G401 (cell line): ENCODE measurements at regions not wholly inside any gene's neighbourhood (a gene's known extent, or its start where the extent isn't known, plus 50 kb on each side); places are given as distances from the start of the nearest gene placed in this dataset.
"Not testable (repeated sequence)": the region's sequence is repeated elsewhere in the genome, so short reads cannot be mapped to it uniquely, and the experiment has no call there.

Experiments
- DNase-seq: peaks from one replicate; pipeline ENCODE4 v3.0.0-alpha.2; 2015; ENCODE audit warnings: low spot score
- in situ Hi-C: cut with HindIII; loops from 2 replicates; pipeline ENCODE4 v1.10.0; 2016; ENCODE audit warnings: low sequenced_read_pairs, mixed read lengths

GRCh38 chr2:48170281-48170680 lies 144.2 kb upstream of the FOXN2 start:
- DNase-seq = no peak
- in situ Hi-C loops = no loop called here

- DNase-seq = no peak
- in situ Hi-C loops = no loop called here
These were observed 141.3 kb upstream of the FOXN2 start for GRCh38 chr2:48173141-48173540.

GRCh38 chr2:48174503-48174902 lies 140.0 kb upstream of the FOXN2 start:
- in situ Hi-C loops = no loop called here
- DNase-seq = no peak

GRCh38 chr2:48175254-48175653 lies 139.2 kb upstream of the FOXN2 start:
- in situ Hi-C loops = no loop called here

DNA sequence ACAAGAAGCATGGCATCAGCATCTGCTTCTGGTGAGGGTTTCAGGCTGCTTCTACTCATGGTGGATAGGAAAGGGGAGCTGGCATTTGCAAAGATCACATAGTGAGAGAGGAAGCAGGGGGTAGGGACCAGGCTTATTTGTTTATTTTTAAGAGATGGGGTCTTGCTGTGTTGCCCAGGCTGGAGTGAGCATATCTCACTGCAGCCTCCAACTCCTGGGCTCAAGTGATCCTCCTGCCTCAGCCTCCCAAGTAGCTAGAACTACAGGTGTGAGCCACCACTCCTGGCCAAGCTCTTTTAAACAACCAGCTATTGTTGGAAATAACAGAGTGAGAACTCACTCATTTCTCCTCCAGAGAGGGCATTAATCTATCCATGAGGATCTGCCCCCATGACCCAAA lies 138.8 kb upstream of the FOXN2 start:
- in situ Hi-C loops = no loop called here
- DNase-seq = no peak

More at GRCh38 chr2:48175254-48175653, 139.2 kb upstream of the FOXN2 start:
- DNase-seq = no peak

DNA sequence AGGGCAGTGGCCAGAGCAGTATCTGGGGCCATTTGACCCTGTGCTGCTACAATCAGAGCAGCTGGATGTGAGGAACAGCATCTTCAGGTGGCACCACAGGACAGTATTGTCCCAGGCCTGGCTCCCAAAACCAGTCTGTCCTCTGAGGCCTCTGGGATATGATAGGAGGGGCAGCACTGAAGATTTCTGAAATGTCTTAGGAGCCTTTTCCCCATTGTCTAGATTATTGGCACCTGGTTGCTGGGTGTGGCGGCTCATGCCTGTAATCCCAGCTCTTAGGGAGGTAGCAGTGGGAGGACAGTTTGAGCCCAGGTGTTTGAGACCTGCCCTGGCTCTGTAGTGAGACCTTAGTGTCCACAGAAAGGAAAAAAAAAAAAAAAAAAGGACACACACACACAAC lies 137.6 kb upstream of the FOXN2 start:
- DNase-seq = no peak
- in situ Hi-C loops = no loop called here

GRCh38 chr2:48178611-48179010 lies 135.9 kb upstream of the FOXN2 start:
- no peak for DNase-seq
- in situ Hi-C loops = no loop called here

DNA sequence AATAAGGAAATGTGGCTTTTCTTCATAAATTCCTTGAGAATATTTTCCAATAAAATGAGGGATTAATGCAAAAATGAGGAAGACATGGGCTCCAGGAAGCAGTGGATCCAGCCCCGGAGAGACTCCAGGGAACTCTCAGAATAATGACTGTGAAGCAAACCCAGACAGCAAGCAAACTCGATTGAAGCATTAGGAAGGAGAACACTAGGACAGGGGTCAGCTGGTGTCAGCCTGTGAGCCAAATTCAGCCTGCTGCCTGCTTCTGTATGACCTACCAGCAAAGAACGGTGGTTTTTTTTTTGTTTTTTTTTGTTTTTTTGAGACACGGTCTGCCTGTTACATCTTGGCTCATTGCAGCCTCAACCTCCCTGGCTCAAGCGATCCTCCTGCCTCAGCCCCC lies 133.9 kb upstream of the FOXN2 start:
- DNase-seq = no peak
- in situ Hi-C loops = no loop called here

GRCh38 chr2:48183276-48183675 lies 131.2 kb upstream of the FOXN2 start:
- DNase-seq = no peak
- in situ Hi-C loops = no loop called here

GRCh38 chr2:48183991-48184390 lies 130.5 kb upstream of the FOXN2 start:
- DNase-seq = no peak
- in situ Hi-C loops = no loop called here

DNA sequence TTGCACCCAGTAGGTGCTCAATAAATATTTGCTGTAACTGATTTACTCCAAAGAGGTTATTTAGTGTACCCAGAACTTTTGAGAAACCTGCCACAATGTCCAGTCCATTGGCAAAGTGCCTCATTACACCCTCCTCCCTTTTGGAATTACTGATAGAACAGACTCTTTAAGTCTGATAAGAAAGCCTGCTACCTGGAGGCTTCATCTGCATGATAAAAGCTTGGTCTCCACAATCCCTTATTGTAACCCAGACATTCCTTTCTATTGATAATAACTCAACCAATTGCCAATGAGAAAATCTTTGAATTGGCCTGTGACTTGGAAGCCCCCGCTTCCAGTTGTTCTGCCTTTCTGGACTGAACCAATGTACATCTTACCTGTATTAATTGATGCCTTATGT lies 127.0 kb upstream of the FOXN2 start:
- in situ Hi-C loops = no loop called here
- no peak for DNase-seq

GRCh38 chr2:48189552-48190228 lies 124.8 kb upstream of the FOXN2 start:
- DNase-seq = no peak
- in situ Hi-C loops = no loop called here

GRCh38 chr2:48190230-48190629 lies 124.3 kb upstream of the FOXN2 start:
- in situ Hi-C loops = no loop called here
- no peak for DNase-seq

- in situ Hi-C loops = no loop called here
These were observed 119.8 kb upstream of the FOXN2 start for GRCh38 chr2:48194641-48195040.

GRCh38 chr2:48195169-48195568 lies 119.3 kb upstream of the FOXN2 start:
- in situ Hi-C loops = no loop called here
- DNase-seq = peak; percentile 8

More at GRCh38 chr2:48194641-48195040, 119.8 kb upstream of the FOXN2 start:
- DNase-seq = peak; percentile 74

DNA sequence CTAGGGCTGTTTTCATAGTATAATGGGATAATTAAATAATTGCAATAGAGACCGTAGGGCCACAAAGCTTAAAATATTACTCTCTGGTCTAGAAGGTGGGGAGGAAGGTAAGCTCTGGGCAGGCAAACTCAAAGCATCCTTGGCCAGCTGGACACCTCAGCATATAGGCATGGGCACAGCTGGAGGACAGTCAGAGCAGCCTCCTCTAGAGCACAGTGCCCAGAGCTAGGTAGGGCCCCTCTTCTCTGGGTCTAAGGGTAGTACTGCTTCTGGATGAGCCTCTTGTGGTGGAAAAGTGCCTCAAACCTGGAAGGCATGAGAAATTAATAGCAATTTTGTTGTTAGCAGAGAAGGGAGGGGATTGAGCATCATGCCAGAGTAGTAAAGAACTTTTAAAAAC lies 116.9 kb upstream of the FOXN2 start:
- in situ Hi-C loops = no loop called here
- no peak for DNase-seq

DNA sequence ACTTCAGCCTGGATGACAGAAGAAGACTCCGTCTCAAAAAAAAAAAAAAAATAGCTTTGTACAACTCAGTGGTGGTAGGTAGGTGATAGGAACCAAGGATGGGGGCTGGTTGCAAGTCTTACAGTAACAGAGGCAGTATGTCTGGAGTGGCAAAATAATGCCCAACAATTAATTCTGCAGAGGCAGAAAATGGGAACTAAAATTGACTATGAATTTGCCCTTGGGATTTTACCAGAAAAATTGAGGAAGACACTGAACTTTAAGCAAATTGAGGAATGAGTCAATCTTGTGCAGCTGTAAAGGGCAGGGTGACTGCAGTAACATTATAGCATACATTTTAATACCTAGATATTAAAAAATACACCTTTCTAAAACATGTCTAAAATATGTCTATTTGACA lies 116.1 kb upstream of the FOXN2 start:
- in situ Hi-C loops = no loop called here
- DNase-seq = no peak

DNA sequence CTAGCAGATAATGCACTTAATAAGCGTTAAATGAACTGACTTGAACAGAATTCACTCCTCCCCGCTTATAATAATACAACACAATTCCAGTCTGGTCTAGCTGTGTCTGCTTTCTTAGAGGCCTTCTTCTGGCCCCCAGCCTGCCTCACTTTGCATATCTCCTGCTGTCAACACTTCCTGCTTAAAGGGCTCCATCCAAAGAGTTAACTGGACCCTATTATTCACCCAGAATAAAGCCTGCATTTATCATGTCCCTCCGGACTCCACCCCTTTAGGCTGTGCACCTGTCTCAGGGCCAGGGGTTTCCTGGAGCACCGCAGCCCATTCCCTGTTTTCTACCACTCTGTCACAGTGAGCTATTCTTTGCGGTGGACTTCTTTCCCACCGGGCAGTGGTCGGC lies 115.4 kb upstream of the FOXN2 start:
- in situ Hi-C loops = no loop called here
- no peak for DNase-seq

- in situ Hi-C loops = no loop called here
- DNase-seq = no peak
These were observed 113.7 kb upstream of the FOXN2 start for GRCh38 chr2:48200620-48201293.

DNA sequence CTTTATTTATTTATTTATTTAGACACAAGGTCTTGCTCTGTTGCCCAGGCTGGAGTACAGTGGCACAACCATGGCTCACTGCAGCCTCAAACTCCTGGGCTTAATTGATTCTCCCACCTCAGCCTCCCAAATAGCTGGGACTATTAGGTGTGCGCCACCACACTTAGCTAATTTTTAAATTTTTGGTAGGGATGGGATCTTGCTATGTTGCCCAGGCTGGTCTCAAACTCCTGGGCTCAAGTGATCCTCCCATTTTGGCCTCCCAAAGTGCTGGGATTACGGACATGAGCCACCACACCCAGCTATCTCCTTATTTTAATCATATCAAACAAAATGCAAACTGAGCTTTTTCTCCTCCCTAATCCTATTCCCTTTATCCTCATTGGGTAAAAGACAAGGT lies 113.0 kb upstream of the FOXN2 start:
- in situ Hi-C loops, DNase-seq: not testable (repeated sequence)
